NCI-H146 (cell line): ENCODE measurements at regions not wholly inside any gene's neighbourhood (a gene's known extent, or its start where the extent isn't known, plus 50 kb on each side); places are given as distances from the start of the nearest gene placed in this dataset.

ENCODE experiments used
- DNase-seq: peaks from one replicate; lab custom pipeline; 2025; lab: John Stamatoyannopoulos, UW

- DNase-seq, result no peak
Observed at GRCh38 chr20:19953606-19954005, 63.6 kb upstream of the NAA20 start.

DNA sequence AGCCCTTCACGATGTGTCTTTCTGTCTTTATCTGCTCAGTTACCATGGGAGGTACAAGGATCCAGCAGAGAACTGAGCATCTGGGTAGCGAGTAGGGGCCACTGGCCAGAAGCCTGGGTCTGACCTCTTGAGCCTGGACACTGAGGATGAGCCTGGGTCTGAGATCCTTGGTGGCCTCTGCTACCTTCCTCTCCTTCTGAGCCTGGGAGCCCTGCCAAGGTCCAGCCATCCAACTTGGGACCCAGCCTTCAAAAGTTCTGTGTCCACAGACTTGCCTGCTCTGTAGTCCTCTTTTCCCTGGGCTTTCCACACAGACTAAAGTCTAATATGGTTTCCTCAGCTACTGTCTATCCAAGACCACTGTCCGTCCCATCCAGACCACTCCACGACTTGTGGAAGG is 60.2 kb upstream of the NAA20 start:
- no peak for DNase-seq

DNA sequence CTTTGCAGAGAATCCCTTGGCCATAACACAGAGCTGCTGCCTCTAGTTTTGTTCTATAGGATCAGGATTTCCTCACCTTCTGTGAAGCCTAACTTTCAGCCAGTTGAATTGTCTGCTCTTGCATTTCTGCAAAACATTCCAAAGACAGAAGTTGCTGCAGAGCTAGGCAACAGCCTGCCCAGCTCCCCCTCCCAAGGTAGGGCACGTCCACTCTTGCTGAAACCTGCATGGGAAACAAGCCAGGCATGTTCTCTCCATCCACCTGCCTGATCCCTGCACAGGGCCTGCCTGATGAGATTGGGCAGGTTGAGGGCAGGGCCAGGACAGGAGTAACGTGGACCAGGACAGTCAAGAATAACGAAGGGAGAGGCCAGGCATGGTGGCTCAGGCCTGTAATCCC is 58.9 kb upstream of the NAA20 start:
- DNase-seq, result no peak

DNA sequence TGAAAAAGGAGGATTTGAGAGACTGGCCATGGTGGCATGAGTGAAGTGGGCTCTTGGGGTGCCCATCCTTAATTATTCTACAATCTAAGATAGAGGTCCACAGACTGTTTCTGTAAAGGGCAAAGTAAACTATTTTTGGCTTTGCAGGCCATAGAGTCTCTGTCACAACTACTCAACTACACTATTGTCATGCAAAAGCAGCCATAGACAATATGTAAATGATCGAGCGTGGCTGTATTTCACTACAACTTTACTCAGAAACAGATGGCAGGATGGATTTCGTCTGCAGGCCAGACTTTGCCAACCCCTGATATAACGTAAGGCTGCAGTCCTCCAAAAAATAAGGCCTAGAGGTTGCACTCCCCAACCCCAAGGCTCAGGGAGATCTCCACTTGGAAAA is 58.2 kb upstream of the NAA20 start:
- no peak for DNase-seq

- DNase-seq, result no peak
Observed at GRCh38 chr20:19960745-19961144, 56.4 kb upstream of the NAA20 start.

- no peak for DNase-seq
Observed at GRCh38 chr20:19961293-19961692, 55.9 kb upstream of the NAA20 start.

GRCh38 chr20:19962958-19963357 is 54.2 kb upstream of the NAA20 start:
- DNase-seq, result no peak

DNA sequence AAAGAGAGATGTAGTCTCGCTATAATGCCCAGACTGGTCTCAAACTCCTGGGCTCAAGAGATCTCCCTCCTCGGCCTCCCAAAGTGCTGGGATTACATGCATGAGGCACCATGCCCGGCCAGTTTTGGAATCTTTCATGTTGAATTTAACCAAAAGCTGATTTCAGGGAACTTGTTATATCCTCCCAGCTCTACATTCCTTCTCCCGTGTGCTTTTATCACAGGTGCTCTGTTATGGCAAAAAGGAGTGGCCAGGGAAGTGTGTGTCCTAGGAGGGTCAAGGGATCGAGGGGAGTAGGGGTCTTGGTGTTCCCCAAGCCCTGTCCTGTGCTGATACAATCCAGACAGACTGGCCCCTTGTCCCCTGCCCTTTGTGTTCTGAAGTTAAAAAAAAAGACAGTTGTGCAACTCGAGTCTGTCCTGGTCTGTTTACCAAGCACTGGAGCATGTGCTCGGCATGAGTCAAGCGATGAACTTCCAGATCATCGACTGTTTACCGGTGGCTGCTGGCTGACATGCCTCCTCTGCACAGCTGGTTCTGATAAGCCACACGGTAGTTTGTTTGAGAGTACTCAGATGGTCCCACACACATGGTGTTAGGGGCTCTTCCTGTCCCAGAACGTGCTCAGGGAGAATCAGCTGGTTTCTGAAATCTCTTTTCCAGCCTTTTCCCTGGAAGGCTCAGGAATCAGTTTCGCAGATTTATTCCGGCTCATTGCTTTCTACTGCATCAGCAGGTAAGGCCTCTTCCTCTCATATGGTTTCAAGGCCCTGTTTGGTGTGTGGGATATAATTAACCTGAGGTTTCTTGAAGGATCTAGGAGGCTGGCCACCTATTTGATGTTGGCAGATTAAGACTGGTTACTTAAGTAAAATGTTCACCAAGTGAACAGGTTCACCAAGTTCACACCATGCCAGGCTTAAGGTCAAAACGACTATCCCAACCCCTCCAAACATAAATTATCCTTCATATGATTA is 52.6 kb upstream of the NAA20 start:
- DNase-seq, result peak; percentile 18

- DNase-seq, result peak; percentile 97
Observed at GRCh38 chr20:19966840-19967239, 50.3 kb upstream of the NAA20 start.
